Parathyroid adenoma (tissue), 2 donors: ENCODE measurements at regions not wholly inside any gene's neighbourhood (a gene's known extent, or its start where the extent isn't known, plus 50 kb on each side); places are given as distances from the start of the nearest gene placed in this dataset.

Experiments
- H2AFZ ChIP-seq: fragments of 300-600 bp; sonication (generic); one replicate; pipeline ENCODE4 v1.7.0; 2017; ENCODE audit warnings: antibody characterized with exemption, mild to moderate bottlenecking
- H3K27ac ChIP-seq: fragments of 300-600 bp; sonication (generic); one replicate; pipeline ENCODE4 v1.7.0; 2017
- H3K27me3 ChIP-seq: fragments of 300-600 bp; sonication (generic); one replicate; pipeline ENCODE4 v1.7.0; 2017; ENCODE audit warnings: low read length; ENCODE audit not compliant: control insufficient read depth, insufficient read depth
- H3K36me3 ChIP-seq: fragments of 300-600 bp; sonication (generic); one replicate; pipeline ENCODE4 v1.7.0; 2017; ENCODE audit warnings: low read length; ENCODE audit not compliant: control insufficient read depth, insufficient read depth
- H3K4me1 ChIP-seq: fragments of 300-600 bp; sonication (generic); one replicate; pipeline ENCODE4 v1.7.0; 2017; ENCODE audit warnings: control low read depth
- H3K4me2 ChIP-seq: fragments of 300-600 bp; sonication (generic); one replicate; pipeline ENCODE4 v1.7.0; 2017; ENCODE audit warnings: low read length
- H3K4me3 ChIP-seq: fragments of 300-600 bp; sonication (generic); one replicate; pipeline ENCODE4 v1.7.0; 2017; ENCODE audit warnings: low read depth, low read length
- H3K79me2 ChIP-seq: fragments of 300-600 bp; sonication (generic); one replicate; pipeline ENCODE4 v1.7.0; 2017; ENCODE audit warnings: control low read depth
- H3K9ac ChIP-seq: fragments of 300-600 bp; sonication (generic); one replicate; pipeline ENCODE4 v1.7.0; 2017; ENCODE audit warnings: mild to moderate bottlenecking
- H3K9me3 ChIP-seq: fragments of 300-600 bp; sonication (generic); one replicate; pipeline ENCODE4 v1.7.0; 2017; ENCODE audit warnings: low read length; ENCODE audit not compliant: control insufficient read depth
- CTCF ChIP-seq: fragments of 300-600 bp; sonication (generic); IDR thresholded peaks from one replicate; pipeline ENCODE4 v1.7.0; 2017; ENCODE audit warnings: antibody characterized with exemption, mild to moderate bottlenecking
- donor health status: primary hyperparathyroidism.

GRCh38 chr6:139850512-139850911 is 476.1 kb upstream of the CITED2 start:
- no peak overlapping the region for H3K4me3 ChIP-seq
- no peak overlapping the region for H3K4me2 ChIP-seq
- H2AFZ ChIP-seq: no peak overlapping the region
- H3K27me3 ChIP-seq: no peaks in the 10 kb centered on the region
- no peak overlapping the region for H3K27ac ChIP-seq
- no peaks in the 10 kb centered on the region for H3K36me3 ChIP-seq
- no peaks in the 10 kb centered on the region for H3K79me2 ChIP-seq
- peaks cover 19% of the 10 kb centered on the region for H3K4me1 ChIP-seq
- peaks cover 4% of the 10 kb centered on the region for H3K9me3 ChIP-seq
- TF ChIP-seq CTCF: no peak
- no peak overlapping the region for H3K9ac ChIP-seq

DNA sequence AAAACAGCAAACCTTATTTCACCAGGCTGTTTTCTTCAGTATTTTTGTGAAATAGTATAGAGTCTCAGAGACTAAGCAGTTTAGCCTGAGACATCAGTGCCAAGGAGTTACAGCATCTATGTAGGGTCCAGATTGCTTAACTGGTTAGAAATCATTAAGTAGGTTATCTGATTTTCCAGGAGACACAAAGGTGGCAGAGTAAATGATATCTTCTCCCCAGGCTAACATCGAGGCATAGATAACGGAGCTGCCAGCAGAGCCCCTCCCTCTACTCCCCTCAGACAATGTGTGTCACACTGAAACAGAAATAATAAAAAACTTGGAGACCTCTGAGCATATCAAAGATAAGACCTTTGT is 473.0 kb upstream of the CITED2 start:
- H2AFZ ChIP-seq: peak overlapping the region; percentile 18
- H3K4me3 ChIP-seq: peak overlapping the region; percentile 48
- peaks cover 4% of the 10 kb centered on the region for H3K9me3 ChIP-seq
- no peak overlapping the region for H3K9ac ChIP-seq
- peak overlapping the region; percentile 73 for H3K27ac ChIP-seq
- H3K36me3 ChIP-seq: no peaks in the 10 kb centered on the region
- peaks cover 17% of the 10 kb centered on the region for H3K4me1 ChIP-seq
- peak overlapping the region; percentile 54 for H3K4me2 ChIP-seq
- TF ChIP-seq CTCF: no peak
- no peaks in the 10 kb centered on the region for H3K79me2 ChIP-seq
- H3K27me3 ChIP-seq: no peaks in the 10 kb centered on the region

DNA sequence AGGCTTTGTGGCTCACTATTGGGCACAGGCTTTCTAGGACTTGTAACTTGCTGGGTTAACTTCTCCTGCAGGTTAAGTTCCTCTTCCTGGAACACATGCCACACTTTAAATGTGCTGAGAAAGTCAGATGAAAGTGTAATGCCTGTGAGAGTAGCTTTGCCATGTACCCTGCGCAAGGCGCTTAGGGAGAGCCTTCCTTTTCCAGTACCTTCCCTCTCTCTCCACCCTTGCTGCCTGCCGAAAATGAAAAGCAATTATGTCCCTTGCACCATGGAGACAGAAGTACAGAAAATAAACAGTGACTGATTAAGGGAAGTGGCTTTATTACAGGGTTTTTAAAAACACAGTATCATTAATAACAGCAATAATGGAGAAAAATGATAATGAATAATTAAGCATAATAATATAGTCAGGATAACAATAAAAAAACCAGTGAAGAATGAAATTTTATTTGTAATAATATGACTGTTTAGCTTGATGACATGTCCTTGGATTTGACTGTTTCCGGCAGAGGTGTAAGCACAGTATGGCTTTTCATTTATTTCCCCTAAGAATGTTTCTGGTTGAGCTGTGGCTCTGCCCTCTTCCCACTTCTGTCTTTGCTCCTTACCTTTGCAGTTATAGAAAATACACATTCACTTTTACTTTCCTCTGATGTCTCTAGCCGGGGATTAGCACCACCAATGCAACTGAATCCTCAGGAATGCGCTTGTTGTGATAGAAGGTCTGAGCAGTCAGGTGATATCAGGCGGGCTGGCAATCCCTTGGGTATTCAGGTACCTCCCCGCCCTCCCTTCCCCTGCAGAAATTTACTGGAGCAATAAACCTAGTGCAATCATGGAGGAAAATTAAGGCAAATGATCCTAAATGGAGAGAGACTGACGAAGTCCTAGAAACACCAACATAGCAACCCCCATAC is 472.3 kb upstream of the CITED2 start:
- Histone ChIP-seq H3K36me3 (no peaks in the 10 kb centered on the region), H3K79me2 (no peaks in the 10 kb centered on the region), H3K4me3 (peak overlapping the region; percentile 48), H2AFZ (peak overlapping the region; percentile 18), H3K4me1 (peaks cover 17% of the 10 kb centered on the region), H3K9ac (no peak overlapping the region), H3K27me3 (no peaks in the 10 kb centered on the region), H3K4me2 (peak overlapping the region; percentile 54), H3K27ac (peak overlapping the region; percentile 73), H3K9me3 (peaks cover 4% of the 10 kb centered on the region)
- TF ChIP-seq CTCF: no peak

DNA sequence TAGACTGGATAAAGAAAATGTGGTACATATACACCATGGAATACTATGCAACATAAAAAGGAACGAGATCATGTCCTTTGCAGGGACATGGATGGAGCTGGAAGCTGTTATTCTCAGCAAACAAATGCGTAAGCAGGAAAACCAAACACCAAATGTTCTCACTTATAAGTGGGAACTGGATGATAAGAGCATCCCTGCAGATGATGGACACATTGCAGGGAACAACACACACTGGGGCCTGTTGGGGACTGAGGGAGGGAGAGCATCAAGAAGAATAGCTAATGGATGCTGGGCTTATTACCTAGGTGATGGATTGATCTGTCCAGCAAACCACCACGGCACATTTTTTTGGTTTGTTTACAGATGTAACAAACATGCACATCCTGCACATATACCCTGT is 470.5 kb upstream of the CITED2 start:
- H3K27me3 ChIP-seq: no peaks in the 10 kb centered on the region
- no peak overlapping the region for H3K4me2 ChIP-seq
- H2AFZ ChIP-seq: no peak overlapping the region
- no peak overlapping the region for H3K9ac ChIP-seq
- no peak overlapping the region for H3K27ac ChIP-seq
- H3K79me2 ChIP-seq: no peaks in the 10 kb centered on the region
- peaks cover 17% of the 10 kb centered on the region for H3K4me1 ChIP-seq
- H3K36me3 ChIP-seq: no peaks in the 10 kb centered on the region
- H3K4me3 ChIP-seq: no peak overlapping the region
- TF ChIP-seq CTCF: no peak
- H3K9me3 ChIP-seq: no peaks in the 10 kb centered on the region

DNA sequence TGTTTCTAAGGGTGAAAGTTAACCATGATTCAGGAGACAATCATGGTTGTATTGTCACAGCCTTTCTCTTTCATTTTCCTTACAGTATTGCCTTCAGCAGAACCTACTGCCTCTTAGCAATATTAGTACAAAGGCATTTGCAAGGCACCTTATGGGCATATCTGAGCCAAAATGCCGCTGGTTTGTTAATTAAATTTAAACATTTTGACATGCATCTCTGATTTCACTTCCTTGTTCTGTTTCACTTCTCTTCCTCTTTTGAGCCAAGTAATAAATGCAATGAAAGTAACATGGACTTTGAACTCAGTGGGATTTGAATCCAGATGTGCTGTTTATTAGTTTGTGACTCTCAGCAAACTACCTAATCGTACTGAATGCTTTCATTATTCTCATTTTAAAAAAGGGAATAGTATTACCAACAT is 467.4 kb upstream of the CITED2 start:
- no peak overlapping the region for H3K27ac ChIP-seq
- H3K9me3 ChIP-seq: no peaks in the 10 kb centered on the region
- H3K27me3 ChIP-seq: no peaks in the 10 kb centered on the region
- peaks cover 6% of the 10 kb centered on the region for H3K4me1 ChIP-seq
- H3K4me2 ChIP-seq: no peak overlapping the region
- no peaks in the 10 kb centered on the region for H3K79me2 ChIP-seq
- peak overlapping the region; percentile 44 for H2AFZ ChIP-seq
- TF ChIP-seq CTCF: no peak
- no peak overlapping the region for H3K9ac ChIP-seq
- no peaks in the 10 kb centered on the region for H3K36me3 ChIP-seq
- H3K4me3 ChIP-seq: no peak overlapping the region
